ENCODE measurements at regions not wholly inside any gene's neighbourhood (a gene's known extent, or its start where the extent isn't known, plus 50 kb on each side); places are given as distances from the start of the nearest gene placed in this dataset.

DNA sequence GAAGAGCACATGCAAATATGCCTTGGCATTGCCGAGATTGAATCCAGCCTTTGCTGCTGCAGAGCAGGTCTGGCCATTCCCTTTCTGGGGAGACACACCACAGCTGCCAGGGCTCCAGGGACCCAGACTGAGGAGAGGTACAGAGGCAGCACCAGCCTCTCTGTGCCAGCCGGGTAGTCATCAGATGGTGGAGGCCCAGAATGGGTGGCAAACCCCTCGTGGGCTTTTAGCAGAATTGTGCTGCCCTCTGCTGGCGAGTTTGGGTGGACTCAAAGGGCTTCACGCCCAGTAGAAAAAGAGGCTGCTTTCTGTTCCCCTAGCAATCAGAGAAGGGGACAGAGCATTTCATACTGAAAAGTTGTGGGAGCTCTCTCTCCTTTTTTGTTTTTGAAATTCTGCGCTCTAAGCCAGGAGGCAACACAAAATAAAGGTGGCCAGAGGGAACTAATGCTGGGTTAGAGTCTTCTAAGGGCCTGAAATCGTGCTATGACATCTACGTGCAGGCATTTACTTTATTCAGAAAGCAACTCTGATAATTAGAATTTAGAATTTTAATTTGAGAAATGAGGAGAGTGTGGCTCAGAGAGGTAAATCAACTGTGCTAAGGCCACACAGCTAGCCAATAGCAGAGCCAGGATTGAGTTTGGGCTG lies 158.8 kb upstream of the NAV2 start:
- no peak overlapping the region for H3K4me3 ChIP-seq (ENCODE audit: insufficient read length, low read depth)
- no peaks in the 10 kb centered on the region for H3K27me3 ChIP-seq (ENCODE audit: insufficient read depth, insufficient read length)
- H3K9me3 ChIP-seq (ENCODE audit: insufficient read depth, low read length) = no peaks in the 10 kb centered on the region
- H3K36me3 ChIP-seq (ENCODE audit: insufficient read depth, insufficient read length, low read length) = no peaks in the 10 kb centered on the region
- H3K9ac ChIP-seq (ENCODE audit: insufficient read length, low read depth) = no peak overlapping the region
- peaks cover 3% of the 10 kb centered on the region for H3K4me1 ChIP-seq (ENCODE audit: insufficient read depth, insufficient read length)
- TF ChIP-seq YY1 (IDR thresholded peaks at IDR 0.05; ENCODE audit: insufficient read depth, insufficient read length) (no peak), ZNF274 (IDR thresholded peaks at IDR 0.05; ENCODE audit: low read depth, low read length) (no peak), SUZ12 (IDR thresholded peaks at IDR 0.05; ENCODE audit: extremely low read depth, insufficient read depth, insufficient read length) (no peak)
- DNase-seq (ENCODE audit: low read depth, low spot score) = peak; percentile 60

- H3K36me3 ChIP-seq (ENCODE audit: insufficient read depth, insufficient read length, low read length) = no peaks in the 10 kb centered on the region
- peaks cover 3% of the 10 kb centered on the region for H3K4me1 ChIP-seq (ENCODE audit: insufficient read depth, insufficient read length)
- TF ChIP-seq ZNF274 (IDR thresholded peaks at IDR 0.05; ENCODE audit: low read depth, low read length) (no peak), YY1 (IDR thresholded peaks at IDR 0.05; ENCODE audit: insufficient read depth, insufficient read length) (no peak), SUZ12 (IDR thresholded peaks at IDR 0.05; ENCODE audit: extremely low read depth, insufficient read depth, insufficient read length) (no peak)
- H3K9me3 ChIP-seq (ENCODE audit: insufficient read depth, low read length) = no peaks in the 10 kb centered on the region
- H3K4me3 ChIP-seq (ENCODE audit: insufficient read length, low read depth) = no peak overlapping the region
- H3K9ac ChIP-seq (ENCODE audit: insufficient read length, low read depth) = no peak overlapping the region
- no peaks in the 10 kb centered on the region for H3K27me3 ChIP-seq (ENCODE audit: insufficient read depth, insufficient read length)
- no peak for DNase-seq (ENCODE audit: low read depth, low spot score)
Observed at GRCh38 chr11:19552656-19553260, 159.9 kb upstream of the NAV2 start.

DNA sequence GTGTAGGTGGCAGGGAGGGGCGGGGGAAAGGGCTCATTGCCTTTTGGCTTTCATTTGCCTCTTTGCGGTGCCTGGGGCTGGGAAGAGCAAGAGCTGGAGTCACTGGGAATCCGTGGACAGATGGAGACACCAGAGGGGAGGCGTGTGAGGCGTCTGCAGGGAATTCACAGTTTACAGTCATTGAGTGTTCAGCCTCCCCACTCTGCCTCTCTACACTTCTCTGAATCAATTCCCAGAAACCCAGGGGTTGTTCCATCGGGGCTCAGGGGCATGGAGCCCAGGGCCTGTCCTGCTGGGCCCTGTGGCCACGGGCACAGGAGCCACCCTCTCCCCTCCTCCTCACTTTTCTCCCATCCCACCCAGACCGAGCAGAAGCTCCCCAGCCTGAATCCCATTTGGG lies 160.5 kb upstream of the NAV2 start:
- Histone ChIP-seq H3K9me3 (ENCODE audit: insufficient read depth, low read length) (no peaks in the 10 kb centered on the region), H3K27me3 (ENCODE audit: insufficient read depth, insufficient read length) (no peaks in the 10 kb centered on the region), H3K36me3 (ENCODE audit: insufficient read depth, insufficient read length, low read length) (no peaks in the 10 kb centered on the region), H3K4me3 (ENCODE audit: insufficient read length, low read depth) (no peak overlapping the region), H3K9ac (ENCODE audit: insufficient read length, low read depth) (no peak overlapping the region), H3K4me1 (ENCODE audit: insufficient read depth, insufficient read length) (no peaks in the 10 kb centered on the region)
- no peak for TF ChIP-seq YY1 (IDR thresholded peaks at IDR 0.05; ENCODE audit: insufficient read depth, insufficient read length)
- TF ChIP-seq ZNF274 (IDR thresholded peaks at IDR 0.05; ENCODE audit: low read depth, low read length) = no peak
- no peak for TF ChIP-seq SUZ12 (IDR thresholded peaks at IDR 0.05; ENCODE audit: extremely low read depth, insufficient read depth, insufficient read length)
- no peak for DNase-seq (ENCODE audit: low read depth, low spot score)

DNA sequence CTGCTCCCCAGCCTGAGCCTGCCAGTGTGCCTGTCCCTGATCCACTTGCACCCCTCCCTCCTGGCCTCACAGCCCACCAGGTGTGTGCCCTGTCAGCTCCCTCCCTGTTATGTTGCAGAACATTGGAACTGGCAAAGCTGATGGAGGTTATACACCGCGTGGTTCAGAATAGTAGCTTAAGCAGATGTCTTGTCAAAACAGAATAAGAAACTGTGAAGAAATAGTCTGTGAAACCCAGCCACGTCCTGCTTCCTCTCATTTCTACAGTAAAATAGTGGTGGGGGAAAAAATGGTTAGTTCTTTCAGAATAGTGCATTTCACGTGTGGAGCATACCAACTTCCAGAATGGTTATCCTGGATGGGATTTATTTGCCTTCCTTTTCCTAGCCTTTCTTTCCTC lies 161.2 kb upstream of the NAV2 start:
- no peak for TF ChIP-seq SUZ12 (IDR thresholded peaks at IDR 0.05; ENCODE audit: extremely low read depth, insufficient read depth, insufficient read length)
- no peak for TF ChIP-seq ZNF274 (IDR thresholded peaks at IDR 0.05; ENCODE audit: low read depth, low read length)
- no peak for TF ChIP-seq YY1 (IDR thresholded peaks at IDR 0.05; ENCODE audit: insufficient read depth, insufficient read length)
- Histone ChIP-seq H3K27me3 (ENCODE audit: insufficient read depth, insufficient read length) (no peaks in the 10 kb centered on the region), H3K9ac (ENCODE audit: insufficient read length, low read depth) (no peak overlapping the region), H3K9me3 (ENCODE audit: insufficient read depth, low read length) (no peaks in the 10 kb centered on the region), H3K4me3 (ENCODE audit: insufficient read length, low read depth) (no peak overlapping the region), H3K36me3 (ENCODE audit: insufficient read depth, insufficient read length, low read length) (no peaks in the 10 kb centered on the region), H3K4me1 (ENCODE audit: insufficient read depth, insufficient read length) (no peaks in the 10 kb centered on the region)
- DNase-seq (ENCODE audit: low read depth, low spot score) = no peak

DNA sequence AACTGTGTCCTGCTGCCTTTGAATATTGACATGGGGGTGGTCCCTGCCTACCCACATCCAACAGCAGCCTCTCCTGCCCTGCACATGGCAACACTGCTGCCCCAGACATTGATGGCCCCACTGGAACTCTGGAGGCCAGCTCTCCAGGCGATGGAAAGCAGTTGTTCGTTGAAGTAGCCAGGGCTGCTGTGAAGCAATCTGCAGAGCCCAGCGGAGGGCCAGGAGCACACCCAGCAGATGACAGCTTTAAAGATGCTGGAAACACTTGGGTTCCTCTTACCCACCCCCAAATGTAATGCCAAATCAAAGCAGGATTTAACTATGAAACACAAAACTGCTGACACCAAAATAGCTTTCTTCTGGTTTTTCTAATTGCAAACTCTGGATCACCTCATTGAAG lies 165.6 kb upstream of the NAV2 start:
- TF ChIP-seq ZNF274 (IDR thresholded peaks at IDR 0.05; ENCODE audit: low read depth, low read length) (no peak), SUZ12 (IDR thresholded peaks at IDR 0.05; ENCODE audit: extremely low read depth, insufficient read depth, insufficient read length) (no peak), YY1 (IDR thresholded peaks at IDR 0.05; ENCODE audit: insufficient read depth, insufficient read length) (no peak)
- Histone ChIP-seq H3K4me1 (ENCODE audit: insufficient read depth, insufficient read length) (no peaks in the 10 kb centered on the region), H3K27me3 (ENCODE audit: insufficient read depth, insufficient read length) (no peaks in the 10 kb centered on the region)

GRCh38 chr11:19546325-19546724 lies 166.3 kb upstream of the NAV2 start:
- no peaks in the 10 kb centered on the region for H3K27me3 ChIP-seq (ENCODE audit: insufficient read depth, insufficient read length)
- no peak for DNase-seq (ENCODE audit: low read depth, low spot score)
- H3K4me3 ChIP-seq (ENCODE audit: insufficient read length, low read depth) = no peak overlapping the region
- H3K4me1 ChIP-seq (ENCODE audit: insufficient read depth, insufficient read length) = no peaks in the 10 kb centered on the region
- no peaks in the 10 kb centered on the region for H3K36me3 ChIP-seq (ENCODE audit: insufficient read depth, insufficient read length, low read length)
- no peaks in the 10 kb centered on the region for H3K9me3 ChIP-seq (ENCODE audit: insufficient read depth, low read length)
- no peak overlapping the region for H3K9ac ChIP-seq (ENCODE audit: insufficient read length, low read depth)
- TF ChIP-seq SUZ12 (IDR thresholded peaks at IDR 0.05; ENCODE audit: extremely low read depth, insufficient read depth, insufficient read length) = no peak
- no peak for TF ChIP-seq ZNF274 (IDR thresholded peaks at IDR 0.05; ENCODE audit: low read depth, low read length)
- no peak for TF ChIP-seq YY1 (IDR thresholded peaks at IDR 0.05; ENCODE audit: insufficient read depth, insufficient read length)

More for the DNA sequence above, 165.6 kb upstream of the NAV2 start:
- Histone ChIP-seq H3K9ac (ENCODE audit: insufficient read length, low read depth) (no peak overlapping the region), H3K4me3 (ENCODE audit: insufficient read length, low read depth) (no peak overlapping the region), H3K9me3 (ENCODE audit: insufficient read depth, low read length) (no peaks in the 10 kb centered on the region), H3K36me3 (ENCODE audit: insufficient read depth, insufficient read length, low read length) (no peaks in the 10 kb centered on the region)
- no peak for DNase-seq (ENCODE audit: low read depth, low spot score)

DNA sequence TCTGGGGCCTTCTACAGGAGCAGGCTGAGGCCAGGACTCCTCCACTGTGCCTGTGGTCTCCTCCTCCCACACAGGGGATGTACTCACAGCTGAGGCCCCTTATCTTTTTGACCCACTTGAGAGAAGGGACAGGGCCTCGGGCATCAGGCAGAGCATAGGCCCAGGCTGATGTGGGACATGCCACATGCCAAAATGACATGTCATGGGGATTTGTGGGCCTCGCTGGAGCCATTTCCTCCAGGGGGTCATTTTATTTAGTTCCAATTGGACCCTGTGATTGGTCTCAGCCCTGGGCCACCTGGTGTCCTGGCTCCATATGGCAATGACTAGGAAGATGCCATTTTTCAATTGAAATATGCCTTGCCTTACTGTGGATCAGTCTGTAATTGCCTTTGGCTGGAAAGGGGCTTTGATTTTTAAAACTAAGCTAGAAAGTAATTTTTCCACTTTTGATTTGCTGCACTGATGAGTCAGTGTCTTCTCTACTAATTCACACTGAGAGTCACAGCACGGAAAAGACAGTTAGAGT lies 171.1 kb upstream of the NAV2 start:
- Histone ChIP-seq H3K36me3 (ENCODE audit: insufficient read depth, insufficient read length, low read length) (no peaks in the 10 kb centered on the region), H3K9ac (ENCODE audit: insufficient read length, low read depth) (no peak overlapping the region), H3K9me3 (ENCODE audit: insufficient read depth, low read length) (no peaks in the 10 kb centered on the region), H3K4me1 (ENCODE audit: insufficient read depth, insufficient read length) (no peaks in the 10 kb centered on the region), H3K4me3 (ENCODE audit: insufficient read length, low read depth) (no peak overlapping the region), H3K27me3 (ENCODE audit: insufficient read depth, insufficient read length) (no peaks in the 10 kb centered on the region)
- no peak for TF ChIP-seq YY1 (IDR thresholded peaks at IDR 0.05; ENCODE audit: insufficient read depth, insufficient read length)
- no peak for TF ChIP-seq SUZ12 (IDR thresholded peaks at IDR 0.05; ENCODE audit: extremely low read depth, insufficient read depth, insufficient read length)
- no peak for TF ChIP-seq ZNF274 (IDR thresholded peaks at IDR 0.05; ENCODE audit: low read depth, low read length)
- DNase-seq (ENCODE audit: low read depth, low spot score) = no peak
